GM13977 (cell line): ENCODE measurements at regions not wholly inside any gene's neighbourhood (a gene's known extent, or its start where the extent isn't known, plus 50 kb on each side); places are given as distances from the start of the nearest gene placed in this dataset.
"Not testable (repeated sequence)": the region's sequence is repeated elsewhere in the genome, so short reads cannot be mapped to it uniquely, and the experiment has no call there.

ENCODE experiments used
- DNase-seq: peaks from one replicate; pipeline ENCODE4 v3.0.0; 2012; ENCODE audit warnings: low spot score
- CTCF ChIP-seq: IDR thresholded peaks from 2 replicates; pipeline ENCODE4 v1.5.1; 2012; ENCODE audit warnings: mild to moderate bottlenecking, control low read depth; ENCODE audit not compliant: insufficient read depth; ENCODE audit errors: extremely low read depth, missing control alignments
- in situ Hi-C: fragments of 300-500 bp; cut with MboI; formaldehyde crosslinking; loops from one replicate; pipeline ENCODE4 v1.12.0; 2022; ENCODE audit warnings: low sequenced_read_pairs, low pct_unique_long_range_greater_than_20kb, mixed read lengths, inconsistent platforms; ENCODE audit not compliant: unreplicated experiment

- no peak for TF ChIP-seq CTCF
- in situ Hi-C loops = no loop called here
- DNase-seq = no peak
These were observed 85.7 kb downstream of the CRLF2 start for GRCh38 chrX:1126738-1127137.

- TF ChIP-seq CTCF = no peak
- DNase-seq = no peak
- in situ Hi-C loops = no loop called here
These were observed 87.9 kb downstream of the CRLF2 start for GRCh38 chrX:1124531-1124930.

DNA sequence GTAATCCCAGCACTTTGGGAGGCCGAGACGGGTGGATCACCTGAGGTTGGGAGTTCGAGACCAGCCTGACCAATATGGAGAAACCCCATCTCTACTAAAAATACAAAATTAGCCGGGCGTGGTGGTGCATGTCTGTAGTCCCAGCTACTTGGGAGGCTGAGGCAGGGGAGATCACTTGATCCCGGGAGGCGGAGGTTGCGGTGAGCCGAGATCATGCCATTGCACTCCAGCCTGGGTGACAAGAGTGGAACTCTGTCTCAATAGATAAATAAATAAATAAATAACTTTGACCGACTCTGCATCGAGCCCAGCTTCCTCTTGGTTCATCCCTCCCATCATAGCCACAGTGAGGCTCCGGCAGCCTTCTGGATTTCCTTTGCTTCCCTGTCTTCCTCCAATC is 89.6 kb downstream of the CRLF2 start:
- DNase-seq, in situ Hi-C loops: not testable (repeated sequence)

DNA sequence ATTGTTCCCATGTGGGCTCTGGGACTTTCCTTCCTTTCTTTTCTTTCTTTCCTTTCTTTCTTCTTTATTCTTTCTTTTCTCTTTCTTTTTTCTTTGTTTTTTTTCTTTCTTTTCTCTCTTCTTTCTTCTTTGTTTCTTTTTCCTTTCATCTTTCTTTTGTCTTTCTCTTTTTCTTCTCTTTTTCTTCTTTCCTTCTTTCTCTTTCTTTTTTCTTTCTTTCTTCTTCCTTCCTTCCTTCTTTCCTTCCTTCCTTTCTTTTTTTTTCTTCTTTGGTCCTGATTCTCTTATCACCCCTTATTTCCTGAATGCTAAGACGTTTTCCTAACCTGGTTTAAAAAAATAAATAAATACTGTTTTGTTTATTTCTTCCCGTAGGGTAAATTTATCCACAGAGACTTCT is 93.2 kb downstream of the CRLF2 start:
- no peak for TF ChIP-seq CTCF
- in situ Hi-C loops = no loop called here
- no peak for DNase-seq

- in situ Hi-C loops = no loop called here
- no peak for TF ChIP-seq CTCF
- DNase-seq = no peak
These were observed 93.8 kb downstream of the CRLF2 start for GRCh38 chrX:1118572-1119199.

GRCh38 chrX:1115411-1115810 is 97.0 kb downstream of the CRLF2 start:
- in situ Hi-C loops, DNase-seq: not testable (repeated sequence)

DNA sequence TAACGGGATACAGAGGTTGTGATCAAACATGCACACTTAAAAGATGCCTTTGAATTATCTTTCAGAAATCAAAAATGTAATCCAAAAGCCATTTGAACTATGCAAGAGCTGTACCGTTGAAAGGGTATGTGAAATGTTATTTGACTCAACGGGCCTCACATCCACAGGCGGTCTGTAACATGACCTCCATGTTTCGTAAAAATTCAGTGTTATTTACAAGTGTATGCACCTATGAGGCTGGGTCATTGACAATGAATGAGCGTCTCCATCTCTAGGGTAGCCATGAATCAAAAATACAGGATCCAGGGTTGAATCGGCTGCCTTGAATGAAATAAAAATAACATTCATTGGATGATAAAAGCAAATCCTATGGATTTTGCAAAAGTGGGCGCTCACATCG is 100.1 kb downstream of the CRLF2 start:
- in situ Hi-C loops = no loop called here
- TF ChIP-seq CTCF = no peak
- DNase-seq = no peak
